Fibroblast of peridontal ligament (primary cell): ENCODE measurements at regions not wholly inside any gene's neighbourhood (a gene's known extent, or its start where the extent isn't known, plus 50 kb on each side); places are given as distances from the start of the nearest gene placed in this dataset.

ENCODE experiments used
- DNase-seq: peaks from one replicate; pipeline ENCODE4 v3.0.0-alpha.2; 2010; ENCODE audit errors: extremely low read depth

DNA sequence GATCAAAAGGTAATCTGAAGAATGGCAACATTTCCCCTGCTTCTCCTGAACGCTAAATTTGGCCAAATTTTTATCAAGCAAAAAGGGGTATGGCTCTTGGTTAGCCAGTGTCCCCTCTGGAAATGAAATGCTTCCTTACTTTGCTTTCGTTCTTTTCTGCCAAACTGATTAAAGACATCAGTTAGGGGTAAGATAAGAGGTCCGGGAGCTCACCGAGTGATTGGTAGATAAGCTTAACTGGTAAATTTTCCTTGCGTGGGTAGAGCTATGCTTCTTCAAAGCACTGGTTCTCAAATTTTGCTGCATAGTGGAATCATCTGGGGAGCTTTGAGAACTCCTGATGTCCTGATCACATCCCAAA lies 62.7 kb upstream of the MAPRE2 start:
- no peak for DNase-seq

- DNase-seq: peak; percentile 94
Observed at GRCh38 chr18:34978953-34979608, 62.1 kb upstream of the MAPRE2 start.

- DNase-seq: no peak
Observed at GRCh38 chr18:34981487-34981886, 59.7 kb upstream of the MAPRE2 start.

GRCh38 chr18:34985963-34986362 lies 55.2 kb upstream of the MAPRE2 start:
- no peak for DNase-seq

- peak; percentile 78 for DNase-seq
Observed at GRCh38 chr18:34990597-34990996, 50.6 kb upstream of the MAPRE2 start.

- DNase-seq: no peak
Observed at GRCh38 chr18:34991152-34991551, 50.1 kb upstream of the MAPRE2 start.
